Dermis microvascular lymphatic vessel endothelial cell (primary cell): ENCODE measurements at regions not wholly inside any gene's neighbourhood (a gene's known extent, or its start where the extent isn't known, plus 50 kb on each side); places are given as distances from the start of the nearest gene placed in this dataset.
"Not testable (repeated sequence)": the region's sequence is repeated elsewhere in the genome, so short reads cannot be mapped to it uniquely, and the experiment has no call there.

Experiments used
- DNase-seq, 2 donors: peaks; one replicate each; pipeline versions ENCODE4 v3.0.0 to v3.0.0-alpha.2; 2010; ENCODE audit warnings: low read depth in 2 of 2

- DNase-seq = no peak
Observed at GRCh38 chr15:96470681-96471310, 140.3 kb downstream of the NR2F2 start.

DNA sequence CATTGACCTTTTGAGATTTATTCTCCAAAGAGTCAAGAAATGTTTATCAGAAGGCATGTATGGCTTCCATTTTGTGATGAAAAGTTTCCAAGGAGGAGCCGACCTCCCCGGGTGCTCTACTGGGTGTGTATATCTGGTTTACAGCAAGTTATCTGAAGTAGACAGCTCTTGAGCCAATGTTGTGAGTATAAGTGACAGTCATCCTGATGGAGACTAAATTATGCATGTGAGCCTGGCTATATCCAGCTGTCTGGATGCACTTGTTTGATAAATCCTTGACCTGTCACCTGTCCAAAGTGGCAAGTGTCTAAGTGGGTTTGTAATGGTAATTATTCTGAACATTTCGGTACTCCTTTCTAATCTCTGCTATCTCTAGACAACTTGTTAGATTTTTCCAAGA lies 142.2 kb downstream of the NR2F2 start:
- DNase-seq = no peak

DNA sequence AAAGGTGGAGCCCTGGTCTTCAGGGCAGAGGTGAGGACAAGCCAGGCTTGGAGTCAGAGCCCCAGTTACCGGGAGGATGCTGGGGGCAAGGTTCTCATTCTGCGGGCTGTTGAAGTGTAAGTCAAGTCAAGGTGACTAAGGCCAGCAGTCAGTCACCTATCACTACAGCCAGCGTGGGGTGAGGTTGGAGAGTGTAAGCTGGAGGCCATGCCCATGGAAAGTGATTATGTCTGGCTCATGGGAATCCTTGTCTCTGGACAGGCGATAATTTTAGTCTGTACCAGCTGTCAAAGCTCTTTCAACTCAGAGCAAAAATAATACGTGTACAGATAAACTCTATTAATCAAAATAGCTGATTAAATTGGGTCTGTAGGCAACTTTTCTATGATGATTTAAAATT lies 143.1 kb downstream of the NR2F2 start:
- DNase-seq = no peak

DNA sequence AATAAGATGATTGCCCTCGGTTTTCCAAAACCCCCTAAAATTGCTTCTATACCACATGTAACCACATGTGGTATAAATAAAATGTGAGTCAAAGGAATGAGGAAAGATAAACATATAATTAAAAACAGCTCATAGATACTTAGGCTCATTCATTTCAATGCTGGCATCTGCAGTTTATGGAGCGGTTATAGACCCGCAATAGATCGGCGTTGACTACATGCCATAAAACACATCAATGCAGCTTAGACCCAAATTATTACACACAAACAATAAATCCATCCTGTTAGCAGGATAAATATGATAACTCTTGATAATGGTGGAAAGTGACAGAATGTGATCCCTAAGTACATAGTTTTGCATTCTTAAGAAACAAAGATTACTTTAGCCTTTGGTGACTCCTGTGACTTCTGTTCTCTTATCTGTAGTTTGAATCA lies 143.7 kb downstream of the NR2F2 start:
- no peak for DNase-seq

DNA sequence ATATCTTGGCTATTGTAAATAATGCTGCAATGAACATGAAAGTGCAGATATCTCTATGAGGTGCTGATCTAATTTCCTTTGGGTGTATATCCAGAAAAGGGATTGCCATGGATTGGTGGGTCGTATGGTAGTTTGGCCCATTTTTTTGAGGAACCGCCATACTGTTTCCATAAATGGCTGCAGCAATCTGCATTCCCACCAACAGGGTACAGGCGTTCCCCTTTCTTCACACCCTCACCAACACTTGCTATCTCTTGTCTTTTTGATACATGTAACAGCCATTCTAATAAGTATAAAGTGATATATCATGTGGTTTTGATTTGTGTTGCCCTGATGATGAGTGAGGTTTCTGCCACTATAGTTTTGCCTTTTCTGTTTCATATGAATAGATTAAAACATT lies 146.7 kb downstream of the NR2F2 start:
- no peak for DNase-seq

DNA sequence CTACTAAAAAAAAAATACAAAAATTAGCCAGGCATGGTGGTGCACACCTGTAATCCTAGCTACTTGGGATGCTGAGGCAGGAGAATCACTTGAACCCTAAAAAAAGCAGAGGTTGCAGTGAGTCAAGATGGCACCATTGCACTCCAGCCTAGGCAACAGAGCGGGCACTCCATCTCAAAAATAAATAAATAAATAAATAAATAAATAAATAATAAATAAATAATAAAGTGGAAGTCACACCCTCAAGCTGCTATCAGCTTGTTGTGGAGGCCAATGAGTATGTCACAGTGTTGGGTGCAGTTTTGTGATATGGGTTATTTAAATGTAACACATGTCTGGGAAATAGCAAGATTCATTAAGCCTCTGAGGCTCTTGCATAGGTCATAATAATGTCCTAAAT lies 153.9 kb downstream of the NR2F2 start:
- not testable (repeated sequence) for DNase-seq

- DNase-seq = no peak
Observed at GRCh38 chr15:96484830-96485229, 154.3 kb downstream of the NR2F2 start.

DNA sequence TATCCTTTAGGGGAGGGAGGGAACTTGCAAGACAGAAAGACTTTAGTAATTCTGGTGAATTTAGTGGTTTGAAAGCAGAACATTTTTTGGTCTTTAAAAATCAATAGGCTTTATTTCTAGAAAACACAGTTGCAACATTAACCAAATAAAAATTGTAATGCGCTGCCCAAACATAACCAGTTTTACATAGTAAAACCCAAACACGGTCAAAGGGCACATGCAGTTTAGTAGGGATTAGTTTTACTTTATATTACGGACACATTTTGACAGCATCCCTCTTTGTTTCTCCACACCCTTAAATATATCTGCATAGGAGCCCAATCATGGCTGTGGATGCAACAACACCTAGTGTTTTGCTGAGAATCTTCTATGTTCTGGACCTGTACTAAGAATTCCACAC lies 156.7 kb downstream of the NR2F2 start:
- DNase-seq = no peak

GRCh38 chr15:96491066-96491699 lies 160.7 kb downstream of the NR2F2 start:
- not testable (repeated sequence) for DNase-seq

- DNase-seq = not testable (repeated sequence)
Observed at GRCh38 chr15:96491700-96492644, 161.5 kb downstream of the NR2F2 start.

GRCh38 chr15:96494505-96494904 lies 164.0 kb downstream of the NR2F2 start:
- DNase-seq = no peak

GRCh38 chr15:96495386-96495785 lies 164.9 kb downstream of the NR2F2 start:
- no peak for DNase-seq

GRCh38 chr15:96497951-96498350 lies 167.5 kb downstream of the NR2F2 start:
- DNase-seq = no peak

- DNase-seq = no peak
Observed at GRCh38 chr15:96500508-96500907, 170.0 kb downstream of the NR2F2 start.

DNA sequence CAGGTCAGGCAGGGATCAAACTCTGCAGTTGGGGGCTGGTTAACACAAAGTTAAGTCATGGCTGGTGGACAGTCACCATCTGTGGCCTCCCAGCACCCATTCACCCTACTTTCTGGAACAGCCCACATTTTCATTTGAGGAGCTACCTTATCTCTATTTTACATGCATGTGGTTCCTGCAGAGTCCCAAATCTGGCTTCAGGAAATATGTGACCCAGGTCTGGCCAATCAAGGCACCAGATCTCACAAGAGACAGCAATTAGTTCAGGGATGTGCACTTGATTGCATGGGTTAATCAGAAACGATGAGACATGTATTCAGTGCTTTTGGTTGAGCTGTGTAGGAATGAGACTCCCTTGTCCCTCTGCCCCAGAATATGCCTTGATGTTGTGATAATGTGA lies 170.9 kb downstream of the NR2F2 start:
- no peak for DNase-seq

GRCh38 chr15:96502196-96502595 lies 171.7 kb downstream of the NR2F2 start:
- DNase-seq = no peak

DNA sequence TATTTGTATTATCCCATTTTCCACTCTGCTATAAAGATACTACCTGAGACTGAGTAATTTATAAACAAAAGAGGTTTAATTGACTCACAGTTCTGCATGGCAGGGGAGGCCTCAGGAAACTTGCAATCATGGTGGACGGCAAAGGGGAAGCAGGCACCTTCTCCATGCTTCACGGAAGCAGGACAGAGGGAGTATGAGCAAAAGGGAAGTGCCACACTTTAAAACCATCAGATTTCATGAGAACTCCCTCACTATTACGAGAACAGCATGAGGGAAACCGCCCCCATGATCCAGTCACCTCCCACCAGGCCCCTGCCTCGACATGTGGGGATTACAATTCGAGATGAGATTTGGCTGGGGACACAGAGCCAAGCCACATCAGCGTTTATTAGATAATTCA lies 172.8 kb downstream of the NR2F2 start:
- DNase-seq = no peak

GRCh38 chr15:96504371-96504770 lies 173.9 kb downstream of the NR2F2 start:
- DNase-seq = no peak

- DNase-seq = no peak
Observed at GRCh38 chr15:96505014-96505413, 174.5 kb downstream of the NR2F2 start.

GRCh38 chr15:96514607-96515285 lies 184.2 kb downstream of the NR2F2 start:
- no peak for DNase-seq

GRCh38 chr15:96515371-96515770 lies 184.9 kb downstream of the NR2F2 start:
- no peak for DNase-seq

GRCh38 chr15:96521386-96521785 lies 190.9 kb downstream of the NR2F2 start:
- no peak for DNase-seq
